ENCODE measurements at regions not wholly inside any gene's neighbourhood (a gene's known extent, or its start where the extent isn't known, plus 50 kb on each side); places are given as distances from the start of the nearest gene placed in this dataset.
A peak's percentile ranks its signal among the peaks of the same experiment; 100 is the strongest.

DNA sequence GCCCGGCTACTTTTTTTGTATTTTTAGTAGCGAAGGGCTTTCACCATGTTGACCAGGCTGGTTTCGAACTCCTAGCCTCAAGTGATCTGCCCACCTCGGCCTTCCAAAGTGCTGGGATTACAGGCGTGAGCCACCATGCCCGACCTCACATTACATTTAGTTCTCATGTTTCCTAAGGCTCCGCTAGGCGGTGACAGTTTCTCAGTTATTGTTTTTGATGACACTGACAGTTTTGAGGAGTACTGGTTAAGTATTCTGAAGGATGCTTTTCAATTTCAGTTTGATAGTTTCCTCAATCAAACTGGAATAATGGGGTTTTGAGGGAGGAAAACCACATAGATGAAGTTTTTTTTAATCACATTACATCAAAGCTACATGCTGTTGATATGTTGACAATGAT lies 1028.5 kb downstream of the CDH8 start:
- TF ChIP-seq CTCF (conservative IDR thresholded peaks at IDR 0.05; ENCODE audit: low read depth in 2 of 2) = 0 out of 4 replicates have a peak, but pooled peaks of 1 of the 2 experiments have one; percentile 8
- no peak for TF ChIP-seq POLR2AphosphoS5 (IDR thresholded peaks at IDR 0.05; ENCODE audit: low read depth)
- TF ChIP-seq EZH2 (IDR thresholded peaks at IDR 0.05; ENCODE audit: low read depth, unreplicated experiment) = no peak
- no peak for TF ChIP-seq CREB1 (CRISPR knock-in tag; IDR thresholded peaks at IDR 0.05; ENCODE audit: low read depth)
- TF ChIP-seq EZH2phosphoT487 (IDR thresholded peaks at IDR 0.05; ENCODE audit: unreplicated experiment) = no peak
- TF ChIP-seq, protein P1, sequence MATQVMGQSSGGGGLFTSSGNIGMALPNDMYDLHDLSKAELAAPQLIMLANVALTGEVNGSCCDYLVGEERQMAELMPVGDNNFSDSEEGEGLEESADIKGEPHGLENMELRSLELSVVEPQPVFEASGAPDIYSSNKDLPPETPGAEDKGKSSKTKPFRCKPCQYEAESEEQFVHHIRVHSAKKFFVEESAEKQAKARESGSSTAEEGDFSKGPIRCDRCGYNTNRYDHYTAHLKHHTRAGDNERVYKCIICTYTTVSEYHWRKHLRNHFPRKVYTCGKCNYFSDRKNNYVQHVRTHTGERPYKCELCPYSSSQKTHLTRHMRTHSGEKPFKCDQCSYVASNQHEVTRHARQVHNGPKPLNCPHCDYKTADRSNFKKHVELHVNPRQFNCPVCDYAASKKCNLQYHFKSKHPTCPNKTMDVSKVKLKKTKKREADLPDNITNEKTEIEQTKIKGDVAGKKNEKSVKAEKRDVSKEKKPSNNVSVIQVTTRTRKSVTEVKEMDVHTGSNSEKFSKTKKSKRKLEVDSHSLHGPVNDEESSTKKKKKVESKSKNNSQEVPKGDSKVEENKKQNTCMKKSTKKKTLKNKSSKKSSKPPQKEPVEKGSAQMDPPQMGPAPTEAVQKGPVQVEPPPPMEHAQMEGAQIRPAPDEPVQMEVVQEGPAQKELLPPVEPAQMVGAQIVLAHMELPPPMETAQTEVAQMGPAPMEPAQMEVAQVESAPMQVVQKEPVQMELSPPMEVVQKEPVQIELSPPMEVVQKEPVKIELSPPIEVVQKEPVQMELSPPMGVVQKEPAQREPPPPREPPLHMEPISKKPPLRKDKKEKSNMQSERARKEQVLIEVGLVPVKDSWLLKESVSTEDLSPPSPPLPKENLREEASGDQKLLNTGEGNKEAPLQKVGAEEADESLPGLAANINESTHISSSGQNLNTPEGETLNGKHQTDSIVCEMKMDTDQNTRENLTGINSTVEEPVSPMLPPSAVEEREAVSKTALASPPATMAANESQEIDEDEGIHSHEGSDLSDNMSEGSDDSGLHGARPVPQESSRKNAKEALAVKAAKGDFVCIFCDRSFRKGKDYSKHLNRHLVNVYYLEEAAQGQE (IDR thresholded peaks at IDR 0.05; ENCODE audit: unreplicated experiment) = no peak
- TF ChIP-seq ZNF331 (CRISPR knock-in tag; IDR thresholded peaks at IDR 0.05; ENCODE audit: low read depth) = no peak
